ENCODE measurements at regions not wholly inside any gene's neighbourhood (a gene's known extent, or its start where the extent isn't known, plus 50 kb on each side); places are given as distances from the start of the nearest gene placed in this dataset.
"Not testable (repeated sequence)": the region's sequence is repeated elsewhere in the genome, so short reads cannot be mapped to it uniquely, and the experiment has no call there.

DNA sequence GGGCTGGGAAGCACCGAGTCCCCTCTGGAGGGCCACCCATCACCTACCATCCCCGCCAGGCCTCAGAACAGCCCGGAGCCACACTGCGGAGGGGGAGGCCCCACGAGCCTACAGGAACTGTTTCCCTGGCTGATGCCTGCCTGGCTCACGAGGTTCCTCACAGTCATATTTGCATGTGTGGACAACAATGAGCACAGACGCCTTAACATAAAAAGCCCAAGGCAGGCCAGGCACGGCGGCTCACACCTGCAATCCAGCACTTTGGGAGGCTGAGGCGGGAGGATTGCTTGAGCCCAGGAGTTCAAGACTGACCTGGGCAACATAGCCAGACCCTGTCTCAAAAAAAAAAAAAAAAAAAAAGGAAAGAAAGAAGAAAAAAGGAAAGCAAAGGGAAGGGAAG is 125.9 kb downstream of the FAM53A start:
- no peak for DNase-seq

- no peak for DNase-seq
Measured at GRCh38 chr4:1557221-1557597, 126.9 kb downstream of the FAM53A start.

- no peak for DNase-seq
Measured at GRCh38 chr4:1556541-1557220, 127.4 kb downstream of the FAM53A start.

DNA sequence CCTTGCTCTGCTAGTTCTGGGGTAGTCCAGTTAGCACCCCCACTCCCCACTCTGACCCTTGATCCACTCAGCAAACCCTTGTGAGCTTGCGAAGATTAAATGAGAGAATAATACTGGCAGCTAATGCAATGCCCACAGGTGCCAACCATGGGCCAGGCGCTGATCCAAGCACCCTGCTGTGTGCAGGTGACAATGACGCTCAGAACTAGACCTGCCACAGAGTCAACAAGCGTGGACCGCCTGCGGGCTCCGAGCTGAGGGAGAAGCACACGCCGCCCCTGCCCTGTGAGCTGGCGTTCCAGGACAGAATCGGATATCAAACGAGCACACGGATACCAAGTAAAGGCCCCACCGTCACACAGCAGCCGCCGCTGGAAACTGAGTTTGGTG is 129.2 kb downstream of the FAM53A start:
- DNase-seq = no peak

DNA sequence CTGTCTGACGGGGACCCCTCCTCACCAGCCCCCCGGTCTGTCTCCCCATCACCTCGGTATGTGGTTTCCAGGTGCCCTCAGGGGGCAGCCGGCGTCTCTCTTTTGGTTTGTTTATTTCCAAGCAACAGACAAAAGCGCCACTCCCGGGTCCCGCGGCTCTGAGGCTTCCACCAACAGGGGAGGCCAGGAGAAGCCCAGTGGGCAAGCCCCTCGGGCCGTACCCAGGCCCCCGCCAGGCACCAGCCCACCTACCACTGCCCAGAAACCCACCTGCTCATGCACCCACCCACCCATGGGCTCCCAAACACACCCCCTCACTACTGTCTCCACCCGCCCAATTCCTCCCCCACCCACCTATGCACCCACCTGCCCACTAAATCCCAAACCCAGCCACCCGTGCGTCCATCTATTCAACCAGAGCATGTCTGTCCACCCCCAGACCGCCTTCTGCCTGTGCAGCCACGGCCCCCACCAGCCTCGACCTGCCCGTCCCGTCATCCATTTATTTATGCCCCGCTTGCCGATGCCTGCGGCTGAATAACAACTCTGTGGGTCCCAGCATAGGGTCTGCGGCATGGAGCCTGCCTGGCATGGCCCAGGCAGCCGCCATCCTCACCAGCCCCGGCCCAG is 129.8 kb downstream of the FAM53A start:
- DNase-seq = no peak

- DNase-seq = no peak
Measured at GRCh38 chr4:1553365-1553764, 130.7 kb downstream of the FAM53A start.

- DNase-seq = no peak
Measured at GRCh38 chr4:1552451-1552850, 131.7 kb downstream of the FAM53A start.

DNA sequence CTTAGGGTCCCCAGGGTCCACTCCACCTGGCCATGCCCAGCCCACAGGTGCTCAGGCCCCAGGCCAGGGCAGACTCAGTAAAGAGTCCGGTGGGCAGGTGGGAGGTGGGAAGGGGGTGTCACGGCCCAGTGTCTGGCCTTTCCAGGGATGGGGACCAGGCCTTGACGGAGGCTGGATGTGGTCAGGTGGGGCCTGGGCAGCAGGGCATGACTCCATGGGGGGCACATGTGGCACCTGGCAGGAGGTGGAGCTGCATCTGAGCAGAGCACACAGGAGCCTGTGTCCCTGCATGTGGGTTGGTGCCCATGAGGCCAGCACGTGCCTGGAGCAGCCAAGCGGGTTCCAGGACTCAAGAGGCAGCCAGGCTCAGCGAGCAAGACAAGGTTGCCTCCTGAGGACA is 132.9 kb downstream of the FAM53A start:
- no peak for DNase-seq

DNA sequence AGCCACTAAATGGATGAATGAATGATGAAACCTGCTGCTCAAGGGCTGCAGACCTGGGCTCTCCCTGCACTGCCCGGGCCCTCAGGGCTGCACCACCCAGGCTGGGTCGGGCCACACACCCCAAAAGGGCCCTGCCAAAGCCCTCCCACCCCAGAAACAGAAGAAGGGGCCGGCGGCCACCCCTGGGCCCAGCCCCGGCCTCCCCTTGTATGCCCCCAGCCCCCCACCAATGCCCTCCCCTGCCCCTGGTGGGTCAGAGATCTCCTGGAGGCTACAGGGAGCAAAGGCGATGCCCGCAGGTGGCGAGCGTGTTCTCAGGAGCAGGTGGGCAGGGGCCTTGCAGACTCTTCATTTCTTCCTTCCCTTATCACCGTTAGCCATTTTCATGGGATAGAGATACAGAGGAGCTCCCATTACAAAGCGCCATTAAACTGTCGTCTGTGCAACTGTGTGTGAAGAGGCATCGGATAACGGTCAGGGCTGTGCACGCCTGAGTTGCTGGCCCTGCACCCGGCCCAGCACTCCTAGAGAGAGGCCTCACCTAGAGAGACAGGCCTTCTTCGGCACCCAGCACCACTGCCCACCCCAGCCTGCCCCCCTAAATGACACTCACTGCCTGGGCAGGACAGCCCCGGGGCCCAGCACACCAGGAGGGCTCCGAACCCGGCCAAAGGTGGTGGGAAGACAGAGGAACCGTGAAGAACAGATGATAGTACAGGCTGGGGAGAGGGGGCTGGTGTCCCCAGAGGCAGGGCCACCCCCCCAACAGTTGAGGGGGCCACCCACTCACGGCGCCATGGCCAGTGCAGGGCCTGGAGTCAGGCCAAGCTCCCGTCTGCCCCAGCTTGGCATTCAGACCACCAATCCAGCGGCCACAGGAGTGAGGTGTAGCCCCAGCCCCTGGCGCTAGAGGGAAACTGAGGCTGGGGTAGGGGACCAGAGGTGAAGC is 133.7 kb downstream of the FAM53A start:
- DNase-seq = no peak

GRCh38 chr4:1549638-1550035 is 134.5 kb downstream of the FAM53A start:
- DNase-seq = no peak

GRCh38 chr4:1548827-1549637 is 135.1 kb downstream of the FAM53A start:
- DNase-seq = peak; percentile 71

DNA sequence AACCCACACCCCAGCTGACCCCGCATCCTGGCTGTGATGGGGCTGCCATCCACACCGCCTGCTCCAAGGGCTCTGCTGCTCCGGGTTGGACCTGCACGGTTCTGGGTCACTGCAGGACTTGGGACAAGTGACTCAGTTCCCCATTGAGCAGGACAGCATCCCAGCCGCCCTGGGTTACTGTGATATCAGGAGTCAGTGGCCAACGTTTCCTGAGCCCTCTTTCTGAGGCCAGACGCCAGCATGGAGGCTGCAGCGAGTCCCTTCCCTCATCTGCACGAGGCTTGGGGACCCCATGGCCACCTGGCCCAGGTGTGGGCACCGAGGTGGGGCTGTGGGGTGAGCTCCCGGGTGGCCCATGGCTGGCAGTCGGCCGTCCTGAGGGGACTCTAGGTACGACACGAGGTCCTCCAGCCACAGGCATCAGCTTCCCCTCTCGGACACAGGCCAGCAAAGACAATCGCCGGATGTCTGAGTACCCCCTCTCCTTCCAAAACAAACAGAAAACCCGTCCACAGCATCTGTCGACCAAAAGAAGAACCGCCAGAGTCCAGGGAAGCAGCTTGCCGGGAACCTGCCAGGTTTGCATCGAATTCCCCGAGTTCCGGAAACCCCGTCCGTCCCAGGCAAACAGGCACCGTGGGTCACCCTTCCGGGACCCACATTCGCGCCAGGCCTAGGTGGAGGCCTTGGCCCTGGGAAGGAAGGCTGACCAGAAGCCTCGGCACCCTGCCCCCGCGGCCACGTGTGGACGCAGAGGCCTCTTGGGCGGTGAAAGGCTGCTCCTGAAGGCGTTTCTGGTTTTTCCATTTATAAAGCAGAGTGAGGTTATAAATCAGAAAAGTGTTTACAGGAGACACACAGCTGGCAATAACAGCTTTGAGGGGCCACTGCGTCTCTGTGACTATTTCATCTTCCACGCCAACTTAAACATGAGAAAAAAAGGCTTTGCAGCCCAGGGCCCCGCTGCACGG is 136.0 kb downstream of the FAM53A start:
- DNase-seq = no peak

DNA sequence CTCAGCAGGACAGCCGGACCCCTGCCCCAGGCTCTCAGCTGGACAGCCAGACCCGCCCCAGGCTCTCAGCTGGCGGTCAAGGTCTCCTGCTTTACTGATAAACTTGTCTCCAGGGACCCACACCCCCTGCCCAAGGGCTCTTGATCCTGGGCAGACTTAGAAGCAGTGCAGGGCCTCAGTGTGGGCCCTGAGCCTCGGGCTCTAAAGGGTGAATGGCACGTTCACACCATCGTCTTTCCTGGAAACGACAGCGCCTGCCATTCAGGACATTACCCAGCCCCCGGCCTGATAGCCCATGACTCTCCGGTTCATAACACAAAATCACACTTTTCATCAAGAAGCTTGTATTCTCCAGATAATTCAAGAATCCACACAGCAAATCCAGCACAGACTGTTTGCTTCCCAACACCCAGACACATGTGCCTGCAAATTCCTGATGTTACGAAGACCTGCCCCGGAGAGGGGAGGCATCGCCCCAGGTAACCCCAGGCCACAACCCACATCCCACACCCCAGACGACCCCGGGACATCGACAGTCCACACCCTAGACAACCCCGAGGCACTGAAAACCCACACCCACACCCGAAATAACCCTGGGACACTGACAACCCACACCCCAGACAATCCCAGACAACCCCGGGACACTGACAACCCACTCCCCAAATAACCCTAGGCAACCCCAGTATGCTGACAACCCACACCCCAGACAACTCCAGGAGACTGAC is 136.8 kb downstream of the FAM53A start:
- no peak for DNase-seq

- no peak for DNase-seq
Measured at GRCh38 chr4:1544861-1545281, 138.6 kb upstream of the NKX1-1 start.

DNA sequence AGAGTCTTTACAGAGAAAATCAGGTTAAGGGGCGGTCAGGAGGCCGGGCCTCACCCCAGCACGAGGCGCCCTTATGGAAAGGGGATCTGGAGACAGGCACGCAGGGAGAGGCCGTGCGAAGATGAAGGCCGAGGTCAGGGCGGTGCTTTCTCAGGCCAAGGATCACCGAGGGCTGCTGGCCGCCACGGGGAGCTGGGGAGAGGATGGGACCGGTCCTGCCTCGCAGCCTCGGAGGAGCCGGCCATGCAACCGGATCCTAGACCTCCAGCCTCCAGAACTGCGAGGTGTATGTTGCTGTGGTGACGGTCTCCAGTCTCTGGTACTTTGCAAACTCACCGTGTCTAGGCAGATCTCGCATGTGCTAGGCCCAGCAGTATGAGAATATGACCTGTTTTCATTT is 138.2 kb upstream of the NKX1-1 start:
- DNase-seq = not testable (repeated sequence)

- no peak for DNase-seq
Measured at GRCh38 chr4:1543976-1544375, 137.7 kb upstream of the NKX1-1 start.

GRCh38 chr4:1543561-1543960 is 137.3 kb upstream of the NKX1-1 start:
- no peak for DNase-seq

DNA sequence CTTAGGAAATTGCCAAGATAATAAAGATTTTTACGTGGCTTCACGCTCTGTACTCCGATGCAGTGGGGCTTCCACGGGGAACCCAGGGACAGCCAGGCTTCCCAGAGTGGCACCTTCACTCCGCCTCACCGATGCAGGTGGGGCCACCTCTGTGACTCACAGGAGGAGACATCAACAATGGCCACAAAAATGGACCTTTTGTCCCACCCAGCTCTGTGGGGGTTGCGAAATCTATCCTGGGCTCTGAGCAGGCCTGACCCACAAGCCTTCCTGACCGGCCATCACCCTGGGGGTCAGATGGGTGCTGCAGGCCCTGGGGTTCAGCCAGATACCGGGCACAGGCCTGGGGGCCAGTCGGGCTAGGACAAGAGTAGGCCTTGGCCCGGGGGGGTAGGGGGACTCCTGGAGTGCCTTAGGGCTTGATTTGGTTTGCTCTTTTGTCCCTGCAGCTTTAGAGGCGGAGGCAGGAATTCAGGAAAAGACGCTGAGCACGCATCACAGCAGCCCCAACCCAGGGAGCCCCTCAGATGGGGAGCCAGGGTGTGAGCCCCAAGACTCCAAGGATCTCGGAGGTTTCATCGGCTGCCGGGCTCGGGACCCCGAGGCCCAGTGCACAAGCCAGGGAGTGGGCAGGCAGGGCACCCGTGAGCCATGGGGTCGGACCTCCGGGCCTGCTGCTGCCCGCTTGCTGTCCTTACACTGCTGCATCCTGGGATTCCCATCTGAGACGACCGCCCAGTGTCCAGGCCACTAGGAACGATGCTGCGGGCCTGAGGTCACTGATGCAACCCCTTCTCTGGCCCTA is 136.5 kb upstream of the NKX1-1 start:
- no peak for DNase-seq

GRCh38 chr4:1542226-1542490 is 135.9 kb upstream of the NKX1-1 start:
- DNase-seq = no peak

DNA sequence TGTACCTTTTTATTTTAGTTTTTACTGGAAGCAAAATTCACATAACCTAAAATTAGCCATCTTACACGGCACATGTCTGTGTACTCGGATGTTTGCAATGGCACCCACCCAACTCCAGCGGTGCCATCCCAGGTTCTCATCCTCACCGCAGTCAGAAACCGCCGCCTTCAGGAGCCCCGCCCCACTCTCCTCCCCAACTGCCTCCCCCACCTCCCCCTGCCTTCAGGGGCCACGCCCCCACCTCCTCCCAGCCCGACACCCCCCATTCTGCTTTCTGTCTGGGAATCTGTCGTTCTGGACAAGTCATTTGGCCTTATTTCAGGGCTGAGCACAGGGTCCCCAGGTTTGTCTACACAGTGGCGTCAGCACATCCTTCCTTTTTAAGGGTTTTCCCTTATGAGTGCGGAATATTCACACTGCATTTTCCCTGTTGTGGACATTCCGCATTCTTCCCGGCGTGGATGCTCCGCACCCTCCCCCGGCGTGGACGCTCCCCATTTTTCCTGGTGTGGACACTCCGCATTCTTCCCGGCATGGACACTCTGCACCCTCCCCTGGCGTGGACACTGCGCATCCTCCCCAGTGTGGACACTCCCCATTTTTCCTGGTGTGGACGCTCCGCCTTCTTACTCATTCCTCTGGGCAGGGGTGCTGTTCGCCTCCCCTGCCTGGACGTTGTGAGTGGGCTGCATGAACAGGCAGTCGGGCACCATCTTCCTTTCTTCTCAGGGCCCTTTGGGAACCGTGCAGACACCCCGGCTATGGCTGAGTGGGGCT is 135.4 kb upstream of the NKX1-1 start:
- no peak for DNase-seq
